Sigmoid colon (tissue), 4 donors: ENCODE measurements at regions not wholly inside any gene's neighbourhood (a gene's known extent, or its start where the extent isn't known, plus 50 kb on each side); places are given as distances from the start of the nearest gene placed in this dataset.

Experiments
- CTCF ChIP-seq, 4 experiments: fragments of 450-650 bp in 3 of 4; fragments of 200-600 bp in 1 of 4; IDR thresholded peaks; one replicate each; pipeline ENCODE4 v1.5.1; 2016 to 2019; ENCODE audit warnings: antibody characterized with exemption in 4 of 4, mild to moderate bottlenecking in 3 of 4, moderate library complexity in 2 of 4
- POLR2A ChIP-seq, 2 donors: fragments of 450-650 bp; IDR thresholded peaks; one replicate each; pipeline ENCODE4 v1.6.1; 2016; ENCODE audit warnings: antibody characterized with exemption in 2 of 2, mild to moderate bottlenecking in 2 of 2, moderate library complexity in 2 of 2
- POLR2AphosphoS5 ChIP-seq, 4 donors: sonication (generic); formaldehyde crosslinking; IDR thresholded peaks; one replicate each; pipeline ENCODE4 v1.6.1; 2017; ENCODE audit warnings: antibody characterized with exemption in 4 of 4

GRCh38 chr1:173268786-173269277, 61.7 kb upstream of the TNFSF4 start:
- TF ChIP-seq POLR2A (IDR thresholded peaks at IDR 0.05) (no peak), CTCF (IDR thresholded peaks at IDR 0.05) (no peak), POLR2AphosphoS5 (IDR thresholded peaks at IDR 0.05) (no peak)
